MM.1S (cell line): ENCODE measurements at regions not wholly inside any gene's neighbourhood (a gene's known extent, or its start where the extent isn't known, plus 50 kb on each side); places are given as distances from the start of the nearest gene placed in this dataset.

Experiments used
- DNase-seq: peaks from one replicate; pipeline ENCODE4 v3.0.0-alpha.2; 2015
- H2AFZ ChIP-seq: fragments of 300-600 bp; sonication (generic); 2 replicates; pipeline ENCODE4 v1.6.0; 2016; ENCODE audit warnings: antibody characterized with exemption, low read length
- H3F3A ChIP-seq: fragments of 300-600 bp; sonication (generic); 2 replicates; pipeline ENCODE4 v1.6.1; 2016; ENCODE audit warnings: mild to moderate bottlenecking, antibody characterized with exemption, low read length, moderate library complexity, mixed read lengths; ENCODE audit not compliant: insufficient read depth
- H3K27ac ChIP-seq: fragments of 300-600 bp; sonication (generic); 2 replicates; pipeline ENCODE4 v1.5.1; 2016; ENCODE audit warnings: mild to moderate bottlenecking, low read length
- H3K27me3 ChIP-seq: fragments of 300-600 bp; sonication (generic); replicated peaks from 2 replicates; pipeline ENCODE4 v1.6.0; 2016; ENCODE audit warnings: low read length; ENCODE audit not compliant: insufficient read depth
- H3K36me3 ChIP-seq: fragments of 300-600 bp; sonication (generic); replicated peaks from 2 replicates; pipeline ENCODE4 v1.6.1; 2016; ENCODE audit warnings: mild to moderate bottlenecking, low read length, mixed read lengths; ENCODE audit not compliant: insufficient read depth
- H3K4me1 ChIP-seq: fragments of 300-600 bp; sonication (generic); 2 replicates; pipeline ENCODE4 v1.6.1; 2016; ENCODE audit warnings: low read length, mixed read lengths
- H3K4me2 ChIP-seq: fragments of 300-600 bp; sonication (generic); 2 replicates; pipeline ENCODE4 v1.6.0; 2016; ENCODE audit warnings: low read depth, low read length
- H3K4me3 ChIP-seq: fragments of 300-600 bp; sonication (generic); 2 replicates; pipeline ENCODE4 v1.5.1; 2016; ENCODE audit warnings: low read length, mixed read lengths
- H3K79me2 ChIP-seq: fragments of 300-600 bp; sonication (generic); 2 replicates; pipeline ENCODE4 v1.6.1; 2016; ENCODE audit warnings: mixed run types, low read length, mixed read lengths
- H3K9ac ChIP-seq: fragments of 300-600 bp; sonication (generic); 2 replicates; pipeline ENCODE4 v1.6.1; 2016; ENCODE audit warnings: low read length, mixed read lengths
- H3K9me2 ChIP-seq: fragments of 300-600 bp; sonication (generic); replicated peaks from 2 replicates; pipeline ENCODE4 v1.6.1; 2016; ENCODE audit warnings: mild to moderate bottlenecking, low read length, mixed read lengths; ENCODE audit not compliant: insufficient read depth
- H3K9me3 ChIP-seq: fragments of 300-600 bp; sonication (generic); replicated peaks from 2 replicates; pipeline ENCODE4 v1.6.1; 2016; ENCODE audit warnings: mild to moderate bottlenecking, low read length, mixed read lengths; ENCODE audit not compliant: insufficient read depth
- H4K20me1 ChIP-seq: fragments of 300-600 bp; sonication (generic); 2 replicates; pipeline ENCODE4 v1.6.1; 2016; ENCODE audit warnings: mild to moderate bottlenecking, low read length, moderate library complexity, mixed read lengths; ENCODE audit not compliant: insufficient read depth
- EZH2 ChIP-seq: fragments of 300-600 bp; sonication (generic); optimal IDR thresholded peaks from 2 replicates; pipeline ENCODE3; 2017; ENCODE audit warnings: low read depth, mild to moderate bottlenecking, antibody characterized with exemption, low read length, mixed read lengths
- EZH2phosphoT487 ChIP-seq: fragments of 300-600 bp; sonication (generic); IDR thresholded peaks from 2 replicates; pipeline ENCODE4 v1.6.1; 2018; ENCODE audit warnings: antibody characterized with exemption, low read length
- TF ChIP-seq, protein P1 (sequence below): fragments of 300-600 bp; sonication (generic); IDR thresholded peaks from 2 replicates; pipeline ENCODE4 v1.5.1; 2016; ENCODE audit warnings: antibody characterized with exemption, low read length, mixed read lengths

DNA sequence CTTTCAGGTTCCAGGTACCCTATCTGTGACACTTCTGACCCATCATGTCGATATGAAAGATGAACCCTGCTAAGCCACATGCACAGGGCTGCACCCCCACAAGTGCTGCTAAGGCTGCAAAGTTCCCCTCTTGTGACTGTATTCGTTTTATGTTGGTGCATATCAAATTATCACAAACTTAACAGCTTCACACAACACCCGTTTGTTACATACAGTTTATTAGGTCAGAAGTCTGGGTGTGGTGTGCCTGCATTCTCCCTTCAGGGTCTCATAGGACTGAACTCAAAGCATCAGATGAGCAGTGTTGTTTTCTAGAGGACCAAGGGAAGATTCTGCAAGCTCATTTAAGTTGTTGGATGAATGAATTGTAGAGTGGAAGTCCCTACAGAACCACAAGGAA is 199.4 kb downstream of the ANAPC1 start:
- no peaks in the 10 kb centered on the region for H3K79me2 ChIP-seq
- no peaks in the 10 kb centered on the region for H3K9me3 ChIP-seq
- no peak overlapping the region for H3K4me2 ChIP-seq
- no peaks in the 10 kb centered on the region for H3K9me2 ChIP-seq
- H3K27ac ChIP-seq, result no peak overlapping the region
- no peaks in the 10 kb centered on the region for H3F3A ChIP-seq
- H3K27me3 ChIP-seq, result no peaks in the 10 kb centered on the region
- TF ChIP-seq EZH2, result no peak
- TF ChIP-seq, protein P1, sequence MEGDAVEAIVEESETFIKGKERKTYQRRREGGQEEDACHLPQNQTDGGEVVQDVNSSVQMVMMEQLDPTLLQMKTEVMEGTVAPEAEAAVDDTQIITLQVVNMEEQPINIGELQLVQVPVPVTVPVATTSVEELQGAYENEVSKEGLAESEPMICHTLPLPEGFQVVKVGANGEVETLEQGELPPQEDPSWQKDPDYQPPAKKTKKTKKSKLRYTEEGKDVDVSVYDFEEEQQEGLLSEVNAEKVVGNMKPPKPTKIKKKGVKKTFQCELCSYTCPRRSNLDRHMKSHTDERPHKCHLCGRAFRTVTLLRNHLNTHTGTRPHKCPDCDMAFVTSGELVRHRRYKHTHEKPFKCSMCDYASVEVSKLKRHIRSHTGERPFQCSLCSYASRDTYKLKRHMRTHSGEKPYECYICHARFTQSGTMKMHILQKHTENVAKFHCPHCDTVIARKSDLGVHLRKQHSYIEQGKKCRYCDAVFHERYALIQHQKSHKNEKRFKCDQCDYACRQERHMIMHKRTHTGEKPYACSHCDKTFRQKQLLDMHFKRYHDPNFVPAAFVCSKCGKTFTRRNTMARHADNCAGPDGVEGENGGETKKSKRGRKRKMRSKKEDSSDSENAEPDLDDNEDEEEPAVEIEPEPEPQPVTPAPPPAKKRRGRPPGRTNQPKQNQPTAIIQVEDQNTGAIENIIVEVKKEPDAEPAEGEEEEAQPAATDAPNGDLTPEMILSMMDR, result no peak
- TF ChIP-seq EZH2phosphoT487, result no peak
- H3K36me3 ChIP-seq, result no peaks in the 10 kb centered on the region
- H3K4me3 ChIP-seq, result no peak overlapping the region
- H4K20me1 ChIP-seq, result no peaks in the 10 kb centered on the region
- no peaks in the 10 kb centered on the region for H3K4me1 ChIP-seq
- H3K9ac ChIP-seq, result no peak overlapping the region
- no peak for DNase-seq
- no peak overlapping the region for H2AFZ ChIP-seq

DNA sequence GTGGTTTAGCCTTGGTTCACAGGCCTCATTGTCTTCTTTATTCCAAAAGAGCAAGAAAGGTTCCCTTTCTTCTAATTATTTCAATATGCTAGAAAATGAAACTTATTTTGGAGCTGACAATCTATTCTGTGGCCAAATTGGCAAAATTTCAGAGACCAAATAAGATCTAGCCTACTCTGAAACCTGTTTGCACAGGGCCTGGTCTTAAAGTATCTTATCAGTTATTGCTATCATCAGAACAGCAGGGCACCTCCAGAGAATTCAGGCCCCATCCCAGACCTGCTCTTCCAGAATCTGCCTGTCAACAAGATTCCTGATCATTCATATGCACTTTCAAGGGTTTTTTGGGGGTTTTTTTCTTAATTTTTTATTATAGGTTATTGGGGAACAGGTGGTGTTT is 198.7 kb downstream of the ANAPC1 start:
- no peaks in the 10 kb centered on the region for H3K27me3 ChIP-seq
- no peak overlapping the region for H3K4me2 ChIP-seq
- H3K27ac ChIP-seq, result no peak overlapping the region
- H3K4me1 ChIP-seq, result no peaks in the 10 kb centered on the region
- H3K9me2 ChIP-seq, result no peaks in the 10 kb centered on the region
- H3F3A ChIP-seq, result no peaks in the 10 kb centered on the region
- no peaks in the 10 kb centered on the region for H3K79me2 ChIP-seq
- H3K9me3 ChIP-seq, result no peaks in the 10 kb centered on the region
- no peak for DNase-seq
- TF ChIP-seq, protein P1, result no peak
- TF ChIP-seq EZH2phosphoT487, result no peak
- TF ChIP-seq EZH2, result no peak
- H4K20me1 ChIP-seq, result no peaks in the 10 kb centered on the region
- H3K4me3 ChIP-seq, result no peak overlapping the region
- H3K9ac ChIP-seq, result no peak overlapping the region
- H3K36me3 ChIP-seq, result no peaks in the 10 kb centered on the region
- no peak overlapping the region for H2AFZ ChIP-seq

DNA sequence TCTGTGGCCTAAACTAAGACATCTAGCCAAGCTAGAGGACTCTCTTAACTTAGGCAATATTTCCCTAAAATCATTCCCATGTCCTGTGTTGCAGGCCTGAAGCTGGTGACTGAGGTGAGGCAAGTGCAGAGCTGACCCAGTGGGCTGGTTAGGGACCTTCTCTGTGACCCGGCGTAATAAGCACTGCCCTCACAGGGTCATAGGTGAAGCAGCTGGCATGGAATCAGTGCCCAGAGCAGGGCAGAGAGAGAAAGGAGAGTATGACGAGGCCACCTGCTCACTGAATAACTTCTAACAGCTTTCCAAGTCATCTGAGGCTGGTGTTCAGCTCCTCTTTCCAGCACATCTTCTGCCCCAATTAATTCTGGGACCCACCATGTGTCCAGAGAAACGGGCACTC is 197.0 kb downstream of the ANAPC1 start:
- Histone ChIP-seq H2AFZ (no peak overlapping the region), H3K9me3 (no peaks in the 10 kb centered on the region), H3K27me3 (no peaks in the 10 kb centered on the region), H3K9ac (no peak overlapping the region), H3K4me2 (no peak overlapping the region), H3F3A (no peaks in the 10 kb centered on the region), H3K36me3 (no peaks in the 10 kb centered on the region), H3K4me1 (no peaks in the 10 kb centered on the region), H3K79me2 (no peaks in the 10 kb centered on the region), H3K4me3 (no peak overlapping the region), H4K20me1 (no peaks in the 10 kb centered on the region), H3K27ac (no peak overlapping the region), H3K9me2 (no peaks in the 10 kb centered on the region)
- no peak for DNase-seq
- TF ChIP-seq EZH2phosphoT487, result no peak

DNA sequence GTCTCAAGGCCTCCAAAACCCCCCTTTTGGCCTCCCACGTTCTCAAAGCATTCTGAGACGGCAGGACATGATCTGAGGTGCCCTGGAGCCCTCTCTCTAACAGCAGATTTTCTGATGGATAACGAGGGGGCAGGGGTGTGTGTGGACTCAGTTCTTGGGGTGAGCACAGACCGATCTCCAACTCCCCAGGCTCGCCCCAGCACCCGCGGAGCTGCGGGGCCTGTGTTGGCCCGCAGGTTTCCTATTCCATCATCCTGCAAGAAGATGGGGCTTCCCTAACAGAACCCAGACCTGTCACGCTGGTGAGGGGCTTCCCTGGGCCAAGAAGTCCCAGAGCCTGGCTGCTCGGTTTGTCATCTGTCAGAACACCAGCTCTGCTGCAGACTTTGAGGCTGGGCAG is 196.1 kb downstream of the ANAPC1 start:
- no peaks in the 10 kb centered on the region for H3F3A ChIP-seq
- no peak overlapping the region for H3K27ac ChIP-seq
- TF ChIP-seq, protein P1, result no peak
- TF ChIP-seq EZH2phosphoT487, result no peak
- no peaks in the 10 kb centered on the region for H3K4me1 ChIP-seq
- no peaks in the 10 kb centered on the region for H4K20me1 ChIP-seq
- H3K9me3 ChIP-seq, result no peaks in the 10 kb centered on the region
- no peaks in the 10 kb centered on the region for H3K27me3 ChIP-seq
- no peaks in the 10 kb centered on the region for H3K79me2 ChIP-seq
- no peak overlapping the region for H3K9ac ChIP-seq
- H3K9me2 ChIP-seq, result no peaks in the 10 kb centered on the region
- H2AFZ ChIP-seq, result no peak overlapping the region
- H3K4me3 ChIP-seq, result no peak overlapping the region
- no peak for DNase-seq
- H3K4me2 ChIP-seq, result no peak overlapping the region
- H3K36me3 ChIP-seq, result no peaks in the 10 kb centered on the region
